K562 (cell line): ENCODE measurements at regions not wholly inside any gene's neighbourhood (a gene's known extent, or its start where the extent isn't known, plus 50 kb on each side); places are given as distances from the start of the nearest gene placed in this dataset.

Source experiments
- ATAC-seq: fragments of 200-7000 bp; cut with Tn5 transposase; 3 replicates; pipeline ENCODE4 v1.9.1; 2020; ENCODE audit warnings: moderate library complexity
- BruUV-seq: library from RNA; stranded (reverse); fragments of 400-500 nt; replicated peaks from 2 replicates; lab custom pipeline; 2021; lab: Mats Ljungman, UMichigan
- CTCF ChIA-PET: fragments of 300-600 bp; formaldehyde crosslinking; extraction: SDS; loops from one replicate; lab custom pipeline; 2021; ENCODE audit warnings: low intra/inter-chr PET ratio; lab: Yijun Ruan, JAX
- POLR2A ChIA-PET: fragments of 300-600, 350-650 bp; sonication (Branson Sonifier 250); formaldehyde crosslinking; extraction: SDS; loops from one replicate; lab custom pipeline; 2021; ENCODE audit warnings: antibody characterized with exemption, inconsistent platforms; lab: Yijun Ruan, JAX
- DNase-seq, 4 experiments: peaks; one replicate each; pipeline versions ENCODE4 v3.0.0 to v3.0.0-alpha.2; 2011 to 2018; ENCODE audit warnings: low spot score in 3 of 4, mixed read lengths in 3 of 4; ENCODE audit errors: extremely low read depth in 1 of 4
- FAIRE-seq: peaks from 2 replicates; lab custom pipeline; 2011; peaks lifted over from hg19 to GRCh38; lab: Jason Lieb, UNC
- H2AFZ ChIP-seq: 2 replicates; pipeline ENCODE4 v1.6.0; 2011; ENCODE audit warnings: low read depth, low read length, control low read depth, inconsistent platforms
- H3K27ac ChIP-seq: fragments of 200-600 bp; 3 replicates; pipeline ENCODE4 v1.8.0; 2011; ENCODE audit warnings: low read depth, mild to moderate bottlenecking, control low read depth, inconsistent platforms, low read length, moderate library complexity, mixed read lengths; ENCODE audit errors: extremely low read depth
- H3K27me3 ChIP-seq, 2 experiments: fragments of 300-600 bp in 1 of 2; 2 replicates in 1 of 2; 3 replicates in 1 of 2; pipeline versions ENCODE4 v1.6.0 to v1.8.0; 2011; ENCODE audit warnings: inconsistent platforms in 2 of 2, low read length in 2 of 2, mild to moderate bottlenecking in 1 of 2, mixed read lengths in 1 of 2, moderate library complexity in 1 of 2; ENCODE audit not compliant: control insufficient read depth in 2 of 2, insufficient read depth in 2 of 2
- H3K36me3 ChIP-seq: fragments of 300-600 bp; 3 replicates; pipeline ENCODE4 v1.8.0; 2011; ENCODE audit warnings: mild to moderate bottlenecking, low read length, inconsistent platforms; ENCODE audit not compliant: control insufficient read depth, insufficient read depth
- H3K4me1 ChIP-seq, 2 experiments: fragments of 200-600 bp in 1 of 2; replicated peaks in 1 of 2; 2 replicates in 1 of 2; 3 replicates in 1 of 2; pipeline versions ENCODE4 v1.5.1 to v1.8.0; 2011; ENCODE audit warnings: inconsistent platforms in 2 of 2, low read length in 2 of 2, mild to moderate bottlenecking in 1 of 2, mixed read lengths in 1 of 2, moderate library complexity in 1 of 2; ENCODE audit not compliant: control insufficient read depth in 2 of 2, insufficient read depth in 2 of 2
- H3K4me2 ChIP-seq: 2 replicates; pipeline ENCODE4 v1.6.1; 2011; ENCODE audit warnings: low read length, control low read depth, inconsistent platforms, mixed read lengths; ENCODE audit not compliant: insufficient read depth
- H3K4me3 ChIP-seq: fragments of 200-600 bp; sonication (generic), shearing (Covaris generic); 2 replicates; pipeline ENCODE4 v1.5.1; 2016; ENCODE audit warnings: control low read depth, inconsistent platforms
- H3K79me2 ChIP-seq: fragments of 200-600 bp; 3 replicates; pipeline ENCODE4 v1.8.0; 2011; ENCODE audit warnings: low read length, inconsistent platforms; ENCODE audit not compliant: control insufficient read depth, insufficient read depth
- H3K9ac ChIP-seq, 2 experiments: 2 replicates each; pipeline versions ENCODE4 v1.6.0 to v1.6.1; 2011; ENCODE audit warnings: low read depth in 2 of 2, low read length in 2 of 2, control low read depth in 1 of 2, inconsistent platforms in 1 of 2, mild to moderate bottlenecking in 1 of 2, mixed read lengths in 1 of 2; ENCODE audit not compliant: insufficient read depth in 1 of 2
- H3K9me1 ChIP-seq: one replicate; pipeline ENCODE4 v1.6.0; 2011; ENCODE audit warnings: inconsistent platforms, mild to moderate bottlenecking, low read length, moderate library complexity; ENCODE audit not compliant: control insufficient read depth, insufficient read depth
- H3K9me3 ChIP-seq: replicated peaks from 2 replicates; pipeline ENCODE4 v1.5.1; 2011; ENCODE audit warnings: low read depth, low read length, inconsistent platforms; ENCODE audit not compliant: control insufficient read depth, insufficient read depth
- H4K20me1 ChIP-seq: replicated peaks from 2 replicates; pipeline ENCODE4 v1.6.1; 2011; ENCODE audit warnings: low read length, inconsistent platforms, mixed read lengths; ENCODE audit not compliant: control insufficient read depth, insufficient read depth
- ATF1 ChIP-seq, 2 experiments: fragments of 450-650 bp in 1 of 2; IDR thresholded peaks; 2 replicates each; pipeline ENCODE4 v1.6.1; 2016; ENCODE audit warnings: missing compliant biosample characterization in 1 of 2, missing genetic modification characterization in 1 of 2
- BRD9 ChIP-seq: fragments of 450-650 bp; IDR thresholded peaks from 2 replicates; pipeline ENCODE4 v1.6.1; 2018; ENCODE audit warnings: low read depth; ENCODE audit not compliant: partially characterized antibody
- DNMT1 ChIP-seq: fragments of 450-650 bp; IDR thresholded peaks from 2 replicates; pipeline ENCODE4 v1.6.1; 2016; ENCODE audit warnings: antibody characterized with exemption, mild to moderate bottlenecking
- ETV5 ChIP-seq: sonication (generic); formaldehyde crosslinking; IDR thresholded peaks from 2 replicates; pipeline ENCODE4 v1.4.0; 2020; ENCODE audit warnings: low read depth, mild to moderate bottlenecking, missing genetic modification reagents
- L3MBTL2 ChIP-seq: fragments of 450-650 bp; IDR thresholded peaks from 2 replicates; pipeline ENCODE4 v1.6.1; 2016; ENCODE audit warnings: mild to moderate bottlenecking, moderate library complexity
- PCBP1 ChIP-seq: fragments of 200-400 bp; formaldehyde crosslinking; IDR thresholded peaks from 2 replicates; pipeline ENCODE4 v1.6.1; 2018; ENCODE audit warnings: mild to moderate bottlenecking, low read depth, low read length; ENCODE audit not compliant: poor library complexity, severe bottlenecking
- PML ChIP-seq: IDR thresholded peaks from 2 replicates; pipeline ENCODE4 v1.6.1; 2012; ENCODE audit warnings: low read length, inconsistent platforms
- SLC30A9 ChIP-seq: fragments of 250-450 bp; sonication (Bioruptor Pico); IDR thresholded peaks from 2 replicates; pipeline ENCODE4 v1.8.0; 2022; ENCODE audit warnings: mild to moderate bottlenecking, moderate library complexity
- ZNF174 ChIP-seq: fragments of 250-450 bp; sonication (Bioruptor Pico); IDR thresholded peaks from 2 replicates; pipeline ENCODE4 v1.4.0; 2020; ENCODE audit warnings: mild to moderate bottlenecking
- ZNF239 ChIP-seq: fragments of 250-450 bp; sonication (Bioruptor Pico); IDR thresholded peaks from 2 replicates; pipeline ENCODE4 v1.4.0; 2020; ENCODE audit warnings: mild to moderate bottlenecking
- ZNF324 ChIP-seq: fragments of 250-450 bp; sonication (Bioruptor Pico); IDR thresholded peaks from 2 replicates; pipeline ENCODE4 v1.4.0; 2020; ENCODE audit warnings: mild to moderate bottlenecking
- ZNF408 ChIP-seq: fragments of 250-450 bp; sonication (Bioruptor Pico); IDR thresholded peaks from 2 replicates; pipeline ENCODE4 v1.4.0; 2020; ENCODE audit warnings: low read depth, mild to moderate bottlenecking, moderate library complexity
- WGBS: fragments of 100-300 bp; shearing (Covaris generic); methylation state at CpG from one replicate; pipeline ENCODE4 v1.1.6; 2016; ENCODE audit warnings: low coverage, mixed read lengths; ENCODE audit not compliant: insufficient coverage; ENCODE audit errors: missing lambda C conversion rate; 5-methylcytosine and 5-hydroxymethylcytosine counted together
- in situ Hi-C: fragments of 300-500 bp; cut with MboI; formaldehyde crosslinking; loops from 4 replicates; pipeline ENCODE4 v1.15.0; 2018; ENCODE audit warnings: inconsistent platforms, mixed read lengths
- intact Hi-C: fragments of 100-400 bp; cut with micrococcal nuclease; formaldehyde crosslinking; loops from 2 replicates; pipeline ENCODE4 v1.14.2; 2022
- TF ChIP-seq, protein P1 (sequence below): sonication (generic); formaldehyde crosslinking; IDR thresholded peaks from 2 replicates; pipeline ENCODE4 v1.9.0; 2022; ENCODE audit warnings: mild to moderate bottlenecking, missing genetic modification reagents
- TF ChIP-seq, protein P2 (sequence below): fragments of 250-450 bp; sonication (Bioruptor Pico); IDR thresholded peaks from 2 replicates; pipeline ENCODE4 v1.5.0; 2020; ENCODE audit warnings: mild to moderate bottlenecking
- TF ChIP-seq, protein P3 (sequence below): fragments of 200-400 bp; formaldehyde crosslinking; IDR thresholded peaks from 2 replicates; pipeline ENCODE4 v1.6.1; 2017; ENCODE audit warnings: mild to moderate bottlenecking, low read depth, low read length, moderate library complexity
- TF ChIP-seq, protein P4 (sequence below): IDR thresholded peaks from 2 replicates; pipeline ENCODE4 v1.6.1; 2016; ENCODE audit warnings: missing genetic modification characterization, missing compliant biosample characterization

DNA sequence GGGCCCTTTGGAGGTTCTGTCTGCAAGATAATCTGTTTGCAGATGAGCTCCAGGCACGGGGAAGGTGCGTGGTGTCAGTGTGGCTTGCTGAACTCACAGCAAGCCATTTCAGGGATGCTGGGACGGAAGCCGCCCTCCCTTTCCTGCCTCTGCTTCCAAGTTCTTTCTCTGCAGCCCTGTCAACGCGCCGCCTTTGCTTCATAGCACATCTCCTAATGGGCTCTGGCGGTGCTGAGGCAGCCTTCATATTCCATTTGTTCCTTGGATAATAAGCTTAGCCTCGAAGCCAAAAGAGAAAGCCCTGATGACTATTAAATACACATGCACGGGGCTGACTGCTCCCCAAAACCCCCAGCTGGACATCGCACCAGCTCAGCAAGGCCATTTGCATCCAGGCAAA is 81.7 kb upstream of the TAF1B start:
- CTCF ChIA-PET, result no interaction called here
- Histone ChIP-seq H3K4me3 (no peak overlapping the region), H3K36me3 (no peaks in the 10 kb centered on the region), H3K79me2 (no peaks in the 10 kb centered on the region), H3K9ac (no peak overlapping the region), H3K9me1 (no peaks in the 10 kb centered on the region), H3K27me3 (peaks cover 0 to 5% of the 10 kb centered on the region in 2 experiments; a peak in 2 of 5 replicates), H2AFZ (peak overlapping the region; percentile 1; the same call in 1 of the 2 replicates), H3K27ac (no peak overlapping the region), H4K20me1 (no peaks in the 10 kb centered on the region), H3K4me2 (no peak overlapping the region), H3K9me3 (no peaks in the 10 kb centered on the region), H3K4me1 (peaks cover 36 to 52% of the 10 kb centered on the region in 2 experiments)
- BruUV-seq, result no TSS peak
- in situ Hi-C loops, result no loop called here
- FAIRE-seq, result no peak
- no peak for ATAC-seq
- 65% methylated on average over 10 of the region's 11 CpGs for WGBS
- TF ChIP-seq L3MBTL2 (no peak), PML (no peak), BRD9 (no peak), ZNF174 (CRISPR knock-in tag) (no peak), ZNF408 (CRISPR knock-in tag) (no peak), ZNF239 (CRISPR knock-in tag) (no peak), ETV5 (no peak), ATF1 (CRISPR knock-in tag; IDR thresholded peaks at IDR 0.05) (no peak), ATF1 (tag; IDR thresholded peaks at IDR 0.05) (no peak), PCBP1 (no peak), ZNF324 (CRISPR knock-in tag) (no peak), DNMT1 (no peak), SLC30A9 (CRISPR knock-in tag) (no peak)
- TF ChIP-seq, protein P1, sequence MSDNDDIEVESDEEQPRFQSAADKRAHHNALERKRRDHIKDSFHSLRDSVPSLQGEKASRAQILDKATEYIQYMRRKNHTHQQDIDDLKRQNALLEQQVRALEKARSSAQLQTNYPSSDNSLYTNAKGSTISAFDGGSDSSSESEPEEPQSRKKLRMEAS (CRISPR knock-in tag), result no peak
- TF ChIP-seq, protein P2, sequence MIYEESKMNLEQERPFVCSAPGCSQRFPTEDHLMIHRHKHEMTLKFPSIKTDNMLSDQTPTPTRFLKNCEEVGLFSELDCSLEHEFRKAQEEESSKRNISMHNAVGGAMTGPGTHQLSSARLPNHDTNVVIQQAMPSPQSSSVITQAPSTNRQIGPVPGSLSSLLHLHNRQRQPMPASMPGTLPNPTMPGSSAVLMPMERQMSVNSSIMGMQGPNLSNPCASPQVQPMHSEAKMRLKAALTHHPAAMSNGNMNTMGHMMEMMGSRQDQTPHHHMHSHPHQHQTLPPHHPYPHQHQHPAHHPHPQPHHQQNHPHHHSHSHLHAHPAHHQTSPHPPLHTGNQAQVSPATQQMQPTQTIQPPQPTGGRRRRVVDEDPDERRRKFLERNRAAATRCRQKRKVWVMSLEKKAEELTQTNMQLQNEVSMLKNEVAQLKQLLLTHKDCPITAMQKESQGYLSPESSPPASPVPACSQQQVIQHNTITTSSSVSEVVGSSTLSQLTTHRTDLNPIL (CRISPR knock-in tag), result no peak
- TF ChIP-seq, protein P3, sequence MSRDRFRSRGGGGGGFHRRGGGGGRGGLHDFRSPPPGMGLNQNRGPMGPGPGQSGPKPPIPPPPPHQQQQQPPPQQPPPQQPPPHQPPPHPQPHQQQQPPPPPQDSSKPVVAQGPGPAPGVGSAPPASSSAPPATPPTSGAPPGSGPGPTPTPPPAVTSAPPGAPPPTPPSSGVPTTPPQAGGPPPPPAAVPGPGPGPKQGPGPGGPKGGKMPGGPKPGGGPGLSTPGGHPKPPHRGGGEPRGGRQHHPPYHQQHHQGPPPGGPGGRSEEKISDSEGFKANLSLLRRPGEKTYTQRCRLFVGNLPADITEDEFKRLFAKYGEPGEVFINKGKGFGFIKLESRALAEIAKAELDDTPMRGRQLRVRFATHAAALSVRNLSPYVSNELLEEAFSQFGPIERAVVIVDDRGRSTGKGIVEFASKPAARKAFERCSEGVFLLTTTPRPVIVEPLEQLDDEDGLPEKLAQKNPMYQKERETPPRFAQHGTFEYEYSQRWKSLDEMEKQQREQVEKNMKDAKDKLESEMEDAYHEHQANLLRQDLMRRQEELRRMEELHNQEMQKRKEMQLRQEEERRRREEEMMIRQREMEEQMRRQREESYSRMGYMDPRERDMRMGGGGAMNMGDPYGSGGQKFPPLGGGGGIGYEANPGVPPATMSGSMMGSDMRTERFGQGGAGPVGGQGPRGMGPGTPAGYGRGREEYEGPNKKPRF, result no peak
- TF ChIP-seq, protein P4, sequence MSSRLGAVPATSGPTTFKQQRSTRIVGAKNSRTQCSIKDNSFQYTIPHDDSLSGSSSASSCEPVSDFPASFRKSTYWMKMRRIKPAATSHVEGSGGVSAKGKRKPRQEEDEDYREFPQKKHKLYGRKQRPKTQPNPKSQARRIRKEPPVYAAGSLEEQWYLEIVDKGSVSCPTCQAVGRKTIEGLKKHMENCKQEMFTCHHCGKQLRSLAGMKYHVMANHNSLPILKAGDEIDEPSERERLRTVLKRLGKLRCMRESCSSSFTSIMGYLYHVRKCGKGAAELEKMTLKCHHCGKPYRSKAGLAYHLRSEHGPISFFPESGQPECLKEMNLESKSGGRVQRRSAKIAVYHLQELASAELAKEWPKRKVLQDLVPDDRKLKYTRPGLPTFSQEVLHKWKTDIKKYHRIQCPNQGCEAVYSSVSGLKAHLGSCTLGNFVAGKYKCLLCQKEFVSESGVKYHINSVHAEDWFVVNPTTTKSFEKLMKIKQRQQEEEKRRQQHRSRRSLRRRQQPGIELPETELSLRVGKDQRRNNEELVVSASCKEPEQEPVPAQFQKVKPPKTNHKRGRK (tag), result no peak
- POLR2A ChIA-PET, result interaction anchor here (1.3 kb wide), 2 partner anchors 14 to 132 kb away, joined by 3 to 4 read pairs; no protein-coding TSS in a partner anchor
- intact Hi-C loops, result loop anchor here (5.0 to 10.0 kb wide), 3 partner anchors 104 to 617 kb away; partner anchors contain the start of gene YWHAQ
- no peak for DNase-seq
